ENCODE measurements at regions not wholly inside any gene's neighbourhood (a gene's known extent, or its start where the extent isn't known, plus 50 kb on each side); places are given as distances from the start of the nearest gene placed in this dataset.
"Not testable (repeated sequence)": the region's sequence is repeated elsewhere in the genome, so short reads cannot be mapped to it uniquely, and the experiment has no call there.

DNA sequence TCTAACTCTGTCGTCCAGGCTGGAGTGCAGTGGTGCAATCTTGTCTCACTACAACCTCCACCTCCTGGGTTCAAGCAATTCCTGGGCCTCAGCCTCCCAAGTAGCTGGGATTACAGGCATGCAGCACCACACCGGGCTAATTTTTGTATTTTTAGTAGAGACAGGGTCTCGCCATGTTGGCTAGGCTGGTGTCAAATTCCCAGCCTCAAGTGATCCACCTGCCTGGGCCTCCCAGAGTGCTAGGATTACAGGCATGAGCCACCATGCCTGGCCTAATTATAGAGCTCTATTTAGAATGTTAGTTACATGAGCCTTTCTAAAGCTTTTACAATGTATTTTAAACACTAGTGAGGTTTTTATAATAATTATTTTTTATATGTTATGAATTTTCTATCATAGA lies 1346.4 kb downstream of the TECRL start:
- not testable (repeated sequence) for TF ChIP-seq MYC (IDR thresholded peaks at IDR 0.05; ENCODE audit: insufficient read depth, insufficient read length, insufficient replicate concordance, low read length, severe bottlenecking); FOS (IDR thresholded peaks at IDR 0.05; ENCODE audit: borderline replicate concordance, extremely low read depth, insufficient read length); EZH2 (IDR thresholded peaks at IDR 0.05; ENCODE audit: borderline replicate concordance, control insufficient read depth, low read depth, low read length)

All from GM12878 (cell line).